Smooth muscle cell (in vitro differentiated cells): ENCODE measurements at regions not wholly inside any gene's neighbourhood (a gene's known extent, or its start where the extent isn't known, plus 50 kb on each side); places are given as distances from the start of the nearest gene placed in this dataset.

Experiments
- DNase-seq: peaks from one replicate; lab custom pipeline; 2025; ENCODE audit not compliant: unreplicated experiment; lab: John Stamatoyannopoulos, UW
- H2AFZ ChIP-seq: fragments of 200-600 bp; sonication (generic); 2 replicates; pipeline ENCODE4 v1.6.0; 2016; ENCODE audit warnings: antibody characterized with exemption, low read depth, mild to moderate bottlenecking
- H3F3A ChIP-seq: fragments of 200-600 bp; sonication (generic); 2 replicates; pipeline ENCODE4 v1.6.0; 2017; ENCODE audit warnings: antibody characterized with exemption, low read depth
- H3K27ac ChIP-seq: fragments of 200-600 bp; sonication (generic); 2 replicates; pipeline ENCODE4 v1.5.1; 2016; ENCODE audit warnings: low read depth, mild to moderate bottlenecking
- H3K27me3 ChIP-seq: fragments of 200-600 bp; sonication (generic); 2 replicates; pipeline ENCODE4 v1.6.1; 2016; ENCODE audit warnings: low read depth, mild to moderate bottlenecking
- H3K36me3 ChIP-seq: fragments of 200-600 bp; sonication (generic); 2 replicates; pipeline ENCODE4 v1.5.1; 2016; ENCODE audit warnings: low read depth
- H3K4me1 ChIP-seq: fragments of 200-600 bp; sonication (generic); 2 replicates; pipeline ENCODE4 v1.5.1; 2016; ENCODE audit warnings: low read depth
- H3K4me2 ChIP-seq: fragments of 200-600 bp; sonication (generic); 2 replicates; pipeline ENCODE4 v1.6.0; 2016; ENCODE audit warnings: mild to moderate bottlenecking
- H3K4me3 ChIP-seq: fragments of 200-600 bp; sonication (generic); 2 replicates; pipeline ENCODE4 v1.5.1; 2016; ENCODE audit warnings: mild to moderate bottlenecking
- H3K79me2 ChIP-seq: fragments of 200-600 bp; sonication (generic); 2 replicates; pipeline ENCODE4 v1.6.0; 2016; ENCODE audit warnings: low read depth, mild to moderate bottlenecking
- H3K9ac ChIP-seq: fragments of 200-600 bp; sonication (generic); 2 replicates; pipeline ENCODE4 v1.6.0; 2016; ENCODE audit warnings: low read depth
- H3K9me3 ChIP-seq: fragments of 200-600 bp; sonication (generic); replicated peaks from 2 replicates; pipeline ENCODE4 v1.5.1; 2016; ENCODE audit warnings: low read depth
- H4K20me1 ChIP-seq: fragments of 200-600 bp; sonication (generic); 2 replicates; pipeline ENCODE4 v1.6.0; 2016; ENCODE audit warnings: low read depth
- WGBS: methylation state at CpG from one replicate; pipeline ENCODE4 v1.1.7; 2016; ENCODE audit warnings: low lambda C conversion rate; 5-methylcytosine and 5-hydroxymethylcytosine counted together
- TF ChIP-seq, protein P1 (sequence below): fragments of 200-600 bp; sonication (generic); IDR thresholded peaks from 2 replicates; pipeline ENCODE4 v1.5.1; 2017; ENCODE audit warnings: borderline replicate concordance, mild to moderate bottlenecking, antibody characterized with exemption; ENCODE audit not compliant: insufficient read depth, poor library complexity, severe bottlenecking

DNA sequence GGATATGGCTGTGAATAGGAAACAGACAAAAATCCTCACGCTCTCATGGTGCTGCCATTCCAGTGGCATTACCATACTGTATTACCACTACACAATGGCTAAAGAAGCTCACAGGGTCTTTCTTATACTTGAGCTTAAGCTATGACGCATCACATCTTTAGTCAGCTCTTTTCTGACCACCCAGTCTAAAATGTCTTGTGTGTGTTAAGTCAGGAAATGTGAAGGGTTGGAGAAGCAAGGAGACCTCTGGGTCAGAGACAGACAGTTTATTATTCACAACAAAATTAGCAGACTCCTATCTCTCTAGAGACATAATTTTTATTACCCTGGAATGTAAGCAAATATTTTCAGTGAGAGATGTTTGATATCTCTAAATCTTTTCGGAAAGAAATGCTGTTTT is 1583.2 kb upstream of the WWC1 start:
- peak overlapping the region; percentile 41 for H3K27ac ChIP-seq
- no peak overlapping the region for H3K9ac ChIP-seq
- no peaks in the 10 kb centered on the region for H3K27me3 ChIP-seq
- no peak overlapping the region for H2AFZ ChIP-seq
- H3K4me1 ChIP-seq = no peaks in the 10 kb centered on the region
- H3K4me2 ChIP-seq = peak overlapping the region; percentile 12
- H4K20me1 ChIP-seq = no peaks in the 10 kb centered on the region
- TF ChIP-seq, protein P1, sequence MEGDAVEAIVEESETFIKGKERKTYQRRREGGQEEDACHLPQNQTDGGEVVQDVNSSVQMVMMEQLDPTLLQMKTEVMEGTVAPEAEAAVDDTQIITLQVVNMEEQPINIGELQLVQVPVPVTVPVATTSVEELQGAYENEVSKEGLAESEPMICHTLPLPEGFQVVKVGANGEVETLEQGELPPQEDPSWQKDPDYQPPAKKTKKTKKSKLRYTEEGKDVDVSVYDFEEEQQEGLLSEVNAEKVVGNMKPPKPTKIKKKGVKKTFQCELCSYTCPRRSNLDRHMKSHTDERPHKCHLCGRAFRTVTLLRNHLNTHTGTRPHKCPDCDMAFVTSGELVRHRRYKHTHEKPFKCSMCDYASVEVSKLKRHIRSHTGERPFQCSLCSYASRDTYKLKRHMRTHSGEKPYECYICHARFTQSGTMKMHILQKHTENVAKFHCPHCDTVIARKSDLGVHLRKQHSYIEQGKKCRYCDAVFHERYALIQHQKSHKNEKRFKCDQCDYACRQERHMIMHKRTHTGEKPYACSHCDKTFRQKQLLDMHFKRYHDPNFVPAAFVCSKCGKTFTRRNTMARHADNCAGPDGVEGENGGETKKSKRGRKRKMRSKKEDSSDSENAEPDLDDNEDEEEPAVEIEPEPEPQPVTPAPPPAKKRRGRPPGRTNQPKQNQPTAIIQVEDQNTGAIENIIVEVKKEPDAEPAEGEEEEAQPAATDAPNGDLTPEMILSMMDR = no peak
- H3F3A ChIP-seq = peaks cover 11% of the 10 kb centered on the region
- no peak for DNase-seq
- H3K36me3 ChIP-seq = no peaks in the 10 kb centered on the region
- 59% methylated on average over 3 of the region's 3 CpGs for WGBS
- H3K79me2 ChIP-seq = no peaks in the 10 kb centered on the region
- H3K9me3 ChIP-seq = no peaks in the 10 kb centered on the region
- no peak overlapping the region for H3K4me3 ChIP-seq

- Histone ChIP-seq H3F3A (peaks cover 11% of the 10 kb centered on the region), H3K9me3 (no peaks in the 10 kb centered on the region), H3K4me1 (no peaks in the 10 kb centered on the region), H2AFZ (no peak overlapping the region), H3K27ac (peak overlapping the region; percentile 10), H3K9ac (no peak overlapping the region), H3K4me2 (peak overlapping the region; percentile 47), H3K27me3 (no peaks in the 10 kb centered on the region), H3K36me3 (no peaks in the 10 kb centered on the region), H3K4me3 (no peak overlapping the region), H4K20me1 (no peaks in the 10 kb centered on the region), H3K79me2 (no peaks in the 10 kb centered on the region)
- TF ChIP-seq, protein P1 = no peak
- WGBS = 0% methylated on average over 1 of the region's 1 CpG
- no peak for DNase-seq
Measured at GRCh38 chr5:166709691-166710090, 1581.8 kb upstream of the WWC1 start.

DNA sequence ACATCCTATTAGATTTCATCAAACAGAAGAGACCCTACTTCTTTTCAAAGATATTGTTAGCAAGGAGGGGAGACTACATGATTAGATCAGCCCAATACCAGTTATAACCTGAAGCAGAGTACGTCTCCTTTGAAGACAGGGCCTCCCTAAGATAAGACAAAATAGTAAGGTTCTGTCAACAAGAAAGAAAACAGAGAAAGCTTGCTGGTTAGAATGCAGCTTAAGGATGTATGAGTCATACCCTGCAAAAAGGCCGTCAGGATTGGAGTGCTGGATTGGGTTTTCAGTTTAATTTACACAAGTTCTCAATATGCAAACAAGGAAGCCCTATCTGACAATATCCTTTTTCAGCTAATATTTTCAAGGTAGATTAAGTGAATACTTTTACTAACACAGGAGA is 1581.2 kb upstream of the WWC1 start:
- H3K79me2 ChIP-seq = no peaks in the 10 kb centered on the region
- no peak overlapping the region for H3K9ac ChIP-seq
- H3K9me3 ChIP-seq = no peaks in the 10 kb centered on the region
- no peaks in the 10 kb centered on the region for H4K20me1 ChIP-seq
- H3K4me1 ChIP-seq = no peaks in the 10 kb centered on the region
- no peaks in the 10 kb centered on the region for H3K27me3 ChIP-seq
- DNase-seq = no peak
- H3K4me2 ChIP-seq = peak overlapping the region; percentile 47
- peaks cover 11% of the 10 kb centered on the region for H3F3A ChIP-seq
- WGBS = 0% methylated on average over 2 of the region's 2 CpGs
- peak overlapping the region; percentile 10 for H3K27ac ChIP-seq
- no peaks in the 10 kb centered on the region for H3K36me3 ChIP-seq
- no peak overlapping the region for H2AFZ ChIP-seq
- H3K4me3 ChIP-seq = no peak overlapping the region
- TF ChIP-seq, protein P1 = no peak

DNA sequence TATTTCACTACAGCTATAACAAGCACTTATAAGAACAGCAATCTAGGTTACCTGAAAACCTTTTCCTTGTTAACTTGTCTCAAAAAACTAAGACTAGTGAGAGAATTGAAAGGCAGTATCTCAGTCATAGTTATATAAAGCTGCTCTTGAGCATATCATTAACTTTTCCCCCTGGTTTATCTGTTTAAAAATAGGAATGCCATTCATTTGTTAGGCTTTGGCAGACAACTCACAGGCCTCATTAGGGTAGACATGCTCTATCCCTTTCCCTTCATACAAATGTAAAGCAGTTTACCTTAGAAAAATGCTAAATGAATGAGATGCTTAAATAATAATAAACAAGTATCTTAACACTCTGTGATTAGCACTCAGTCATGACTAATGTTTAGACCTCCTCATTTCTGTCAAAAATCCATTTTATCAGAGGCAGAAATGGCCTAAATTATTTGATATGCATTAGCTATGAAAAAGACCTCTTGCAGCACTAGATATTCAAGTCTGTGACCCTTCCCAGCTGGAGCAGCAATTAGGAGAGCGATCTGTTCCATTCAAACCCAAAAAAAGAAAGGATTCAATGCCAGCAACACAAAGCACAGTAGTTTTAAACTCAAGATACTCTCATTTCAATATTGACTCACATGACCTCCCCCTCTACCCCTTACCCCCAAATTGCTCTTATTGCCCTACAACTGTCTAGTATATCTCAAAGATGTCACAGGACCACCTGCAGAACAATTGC is 1578.8 kb upstream of the WWC1 start:
- no peak for DNase-seq
- H4K20me1 ChIP-seq = no peaks in the 10 kb centered on the region
- H3K79me2 ChIP-seq = no peaks in the 10 kb centered on the region
- TF ChIP-seq, protein P1 = no peak
- H3K27ac ChIP-seq = no peak overlapping the region
- H2AFZ ChIP-seq = no peak overlapping the region
- H3K9ac ChIP-seq = no peak overlapping the region
- H3K4me1 ChIP-seq = no peaks in the 10 kb centered on the region
- H3K36me3 ChIP-seq = no peaks in the 10 kb centered on the region
- 96% methylated on average over 1 of the region's 1 CpG for WGBS
- H3F3A ChIP-seq = peaks cover 11% of the 10 kb centered on the region
- H3K9me3 ChIP-seq = no peaks in the 10 kb centered on the region
- H3K4me2 ChIP-seq = no peak overlapping the region
- H3K4me3 ChIP-seq = no peak overlapping the region
- no peaks in the 10 kb centered on the region for H3K27me3 ChIP-seq
